ENCODE measurements at regions not wholly inside any gene's neighbourhood (a gene's known extent, or its start where the extent isn't known, plus 50 kb on each side); places are given as distances from the start of the nearest gene placed in this dataset.
"Not testable (repeated sequence)": the region's sequence is repeated elsewhere in the genome, so short reads cannot be mapped to it uniquely, and the experiment has no call there.

DNA sequence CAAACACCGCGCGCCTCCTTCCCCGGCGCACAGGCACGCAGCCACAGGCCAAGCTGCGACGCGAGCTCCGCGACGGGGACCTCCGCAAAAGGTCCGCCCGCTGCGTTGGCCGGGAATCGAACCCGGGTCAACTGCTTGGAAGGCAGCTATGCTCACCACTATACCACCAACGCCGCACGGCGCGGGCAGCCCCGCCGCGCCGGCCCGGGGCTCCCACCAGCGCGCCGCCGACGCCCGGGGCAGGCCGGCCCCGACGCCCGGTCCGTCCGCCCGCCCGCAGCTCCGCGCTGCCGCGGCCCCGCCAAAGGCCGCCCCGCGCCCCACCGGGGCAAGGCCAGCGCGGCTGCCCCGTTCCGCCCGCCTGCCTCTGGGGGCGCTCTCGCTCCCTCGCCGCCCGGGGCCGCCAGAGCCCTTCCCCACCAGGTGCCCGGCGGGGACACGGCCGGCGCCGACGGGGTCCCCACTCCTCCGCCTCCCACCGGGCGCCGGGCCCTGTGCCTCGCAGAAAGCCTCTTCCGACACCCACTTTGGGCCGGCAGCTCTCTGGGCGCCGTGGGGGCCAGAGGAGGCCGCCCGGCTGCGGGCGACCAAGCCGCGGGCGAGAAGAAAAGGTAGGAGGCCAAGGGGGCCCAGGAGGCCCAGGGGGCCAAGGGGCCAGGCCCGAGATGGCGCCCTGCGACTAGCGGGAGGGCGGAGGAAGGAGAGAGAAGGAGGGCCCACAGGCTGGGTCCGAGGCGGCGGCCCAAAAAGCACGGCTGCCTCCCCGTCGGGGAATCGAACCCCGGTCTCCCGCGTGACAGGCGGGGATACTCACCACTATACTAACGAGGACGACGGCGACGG is 50.2 kb upstream of the FCGR2A start:
- not testable (repeated sequence) for TF ChIP-seq POLR2A, CTCF (IDR thresholded peaks at IDR 0.05)
